ENCODE measurements at regions not wholly inside any gene's neighbourhood (a gene's known extent, or its start where the extent isn't known, plus 50 kb on each side); places are given as distances from the start of the nearest gene placed in this dataset.

DNA sequence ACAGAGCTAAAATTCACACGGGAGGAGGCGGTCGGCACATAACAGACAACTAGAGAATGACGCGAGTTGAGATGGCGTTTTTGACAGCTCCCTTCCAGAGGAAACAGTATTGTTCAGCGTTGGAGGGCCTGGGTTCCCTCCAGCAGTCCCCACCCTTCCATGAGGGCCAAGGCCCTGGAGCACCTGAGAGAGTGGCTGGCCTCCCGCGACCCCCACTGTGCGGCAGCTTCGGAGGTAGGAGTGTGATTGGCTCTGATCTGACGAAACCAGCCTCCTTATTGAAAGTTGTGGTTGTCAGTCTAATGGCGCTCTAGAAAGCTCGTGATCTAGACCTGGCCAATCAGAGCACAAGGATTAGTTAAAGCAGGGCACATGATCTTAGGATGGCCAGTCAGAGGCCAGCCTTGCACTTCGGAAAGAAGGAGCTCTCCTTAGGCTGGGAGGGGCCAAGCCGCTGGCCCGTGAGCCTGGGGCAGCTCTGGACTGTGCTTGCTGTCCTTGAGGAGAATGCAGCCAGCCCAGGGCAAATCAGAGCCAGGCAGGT lies 104.5 kb upstream of the CELF4 start:
- Histone ChIP-seq H3K36me3 (no peaks in the 10 kb centered on the region), H3K27ac (no peak overlapping the region), H3K9me3 (peaks cover 0 to 4% (median 0%) of the 10 kb centered on the region in 4 donors), H3K27me3 (no peaks in the 10 kb centered on the region), H3K4me1 (no peaks in the 10 kb centered on the region), H3K4me3 (no peak overlapping the region)
- TF ChIP-seq, protein P1, sequence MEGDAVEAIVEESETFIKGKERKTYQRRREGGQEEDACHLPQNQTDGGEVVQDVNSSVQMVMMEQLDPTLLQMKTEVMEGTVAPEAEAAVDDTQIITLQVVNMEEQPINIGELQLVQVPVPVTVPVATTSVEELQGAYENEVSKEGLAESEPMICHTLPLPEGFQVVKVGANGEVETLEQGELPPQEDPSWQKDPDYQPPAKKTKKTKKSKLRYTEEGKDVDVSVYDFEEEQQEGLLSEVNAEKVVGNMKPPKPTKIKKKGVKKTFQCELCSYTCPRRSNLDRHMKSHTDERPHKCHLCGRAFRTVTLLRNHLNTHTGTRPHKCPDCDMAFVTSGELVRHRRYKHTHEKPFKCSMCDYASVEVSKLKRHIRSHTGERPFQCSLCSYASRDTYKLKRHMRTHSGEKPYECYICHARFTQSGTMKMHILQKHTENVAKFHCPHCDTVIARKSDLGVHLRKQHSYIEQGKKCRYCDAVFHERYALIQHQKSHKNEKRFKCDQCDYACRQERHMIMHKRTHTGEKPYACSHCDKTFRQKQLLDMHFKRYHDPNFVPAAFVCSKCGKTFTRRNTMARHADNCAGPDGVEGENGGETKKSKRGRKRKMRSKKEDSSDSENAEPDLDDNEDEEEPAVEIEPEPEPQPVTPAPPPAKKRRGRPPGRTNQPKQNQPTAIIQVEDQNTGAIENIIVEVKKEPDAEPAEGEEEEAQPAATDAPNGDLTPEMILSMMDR (IDR thresholded peaks at IDR 0.05), result no peak
- TF ChIP-seq POLR2AphosphoS5 (IDR thresholded peaks at IDR 0.05) (no peak), POLR2A (IDR thresholded peaks at IDR 0.05) (no peak), EP300 (IDR thresholded peaks at IDR 0.05) (no peak)
- DNase-seq, result peak; percentile 18
- WGBS, 2 donors, result 93 to 95% methylated on average over 17 of the region's 17 CpGs
- intact Hi-C loops (cut with DNase I), result no loop called here

DNA sequence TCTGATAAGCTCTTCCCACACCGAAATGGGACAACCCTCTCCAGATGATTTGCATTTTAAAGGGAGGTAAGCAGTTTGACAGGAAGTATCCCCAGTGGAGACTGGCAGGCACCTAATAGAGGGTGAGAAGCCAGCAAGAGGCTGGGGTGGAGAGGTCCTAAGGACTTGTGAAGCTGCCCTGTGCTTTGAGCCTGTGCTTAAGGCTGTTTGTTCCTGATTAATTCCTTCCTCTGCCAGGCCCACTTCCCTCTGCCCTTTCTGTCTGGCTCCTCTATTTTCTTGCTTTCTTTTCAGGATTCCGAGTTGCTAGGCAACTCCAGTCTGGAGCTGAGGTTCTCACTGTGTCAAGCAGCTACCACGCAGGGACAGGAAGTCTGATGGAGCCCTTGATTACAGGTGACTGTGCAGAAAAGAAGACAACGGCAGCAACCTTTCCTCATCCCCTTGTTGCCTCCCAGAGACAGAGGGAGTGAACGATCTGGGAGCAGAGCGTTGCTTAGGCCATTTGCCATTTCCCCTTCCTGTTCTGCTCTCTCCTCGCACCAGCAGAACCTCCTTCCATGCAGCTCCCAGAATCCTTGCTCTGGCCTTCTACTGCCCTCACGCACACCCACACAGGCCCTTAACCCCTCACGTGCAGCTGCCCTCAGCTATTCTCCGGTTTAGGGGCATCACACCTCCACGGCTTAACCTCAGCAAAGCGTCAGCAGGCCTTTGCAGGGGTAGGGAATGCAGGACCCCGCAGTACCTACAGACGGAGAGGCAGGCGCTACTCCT lies 103.6 kb upstream of the CELF4 start:
- 68 to 73% methylated on average over 15 of the region's 15 CpGs for WGBS, 2 donors

DNA sequence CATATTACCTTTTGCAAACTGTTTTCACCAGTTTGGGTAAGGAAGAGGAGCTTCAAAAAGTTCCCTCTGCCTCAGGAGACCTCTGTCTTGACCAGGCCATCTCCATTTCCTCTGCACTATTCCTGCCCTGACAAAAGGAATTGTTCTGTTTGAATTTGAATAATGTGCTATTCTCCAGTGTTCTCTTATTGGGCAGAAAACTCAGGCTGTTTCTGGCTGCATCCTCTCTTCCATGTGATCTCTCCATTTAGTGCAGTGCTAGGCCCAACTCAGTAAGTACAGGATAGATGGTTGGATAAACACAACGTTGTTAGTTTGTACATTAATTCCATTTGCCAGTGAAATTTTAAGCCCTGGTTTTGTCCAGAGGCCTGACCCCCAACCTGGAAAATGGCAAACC lies 102.2 kb upstream of the CELF4 start:
- 66 to 68% methylated on average over 1 of the region's 1 CpG for WGBS, 2 donors
- Histone ChIP-seq H3K9me3 (peaks cover 0 to 4% (median 0%) of the 10 kb centered on the region in 4 donors), H3K36me3 (no peaks in the 10 kb centered on the region), H3K27me3 (no peaks in the 10 kb centered on the region), H3K27ac (no peak overlapping the region), H3K4me1 (no peaks in the 10 kb centered on the region), H3K4me3 (no peak overlapping the region)
- TF ChIP-seq, protein P1 (IDR thresholded peaks at IDR 0.05), result no peak
- TF ChIP-seq POLR2A (IDR thresholded peaks at IDR 0.05) (no peak), POLR2AphosphoS5 (IDR thresholded peaks at IDR 0.05) (no peak)
- no peak for DNase-seq
- intact Hi-C loops (cut with DNase I), result no loop called here

More for the DNA sequence above, 103.6 kb upstream of the CELF4 start:
- intact Hi-C loops (cut with DNase I), result no loop called here
- H3K9me3 ChIP-seq, result peaks cover 0 to 4% (median 0%) of the 10 kb centered on the region in 4 donors
- no peaks in the 10 kb centered on the region for H3K36me3 ChIP-seq
- TF ChIP-seq POLR2A (IDR thresholded peaks at IDR 0.05) (no peak), EP300 (IDR thresholded peaks at IDR 0.05) (no peak), POLR2AphosphoS5 (IDR thresholded peaks at IDR 0.05) (no peak)
- TF ChIP-seq, protein P1 (IDR thresholded peaks at IDR 0.05), result no peak
- DNase-seq, result peak; percentile 42
- H3K27me3 ChIP-seq, result no peaks in the 10 kb centered on the region
- no peak overlapping the region for H3K27ac ChIP-seq
- no peaks in the 10 kb centered on the region for H3K4me1 ChIP-seq
- no peak overlapping the region for H3K4me3 ChIP-seq

DNA sequence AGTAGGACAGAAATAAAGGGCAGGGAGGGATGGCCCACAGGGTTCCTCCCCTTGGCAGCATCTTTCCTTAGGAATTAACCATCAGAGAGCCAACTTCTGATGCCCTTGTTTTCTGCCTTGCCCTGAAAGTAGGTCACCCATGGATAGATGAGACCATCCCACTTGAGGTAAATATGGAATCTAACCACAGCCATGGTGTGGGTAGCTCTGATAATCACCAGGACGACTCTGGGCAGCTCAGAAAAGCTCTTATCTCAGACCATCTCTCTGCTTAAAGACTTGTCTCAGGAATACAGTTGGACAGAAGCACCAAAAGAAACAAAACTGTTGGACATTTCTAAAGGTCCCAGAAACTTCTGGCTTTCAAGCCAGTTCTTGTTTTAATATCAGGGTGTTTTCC lies 101.4 kb upstream of the CELF4 start:
- Histone ChIP-seq H3K9me3 (peaks cover 0 to 4% (median 0%) of the 10 kb centered on the region in 4 donors), H3K4me3 (no peak overlapping the region), H3K4me1 (no peaks in the 10 kb centered on the region), H3K27me3 (no peaks in the 10 kb centered on the region), H3K36me3 (no peaks in the 10 kb centered on the region), H3K27ac (no peak overlapping the region)
- DNase-seq, result no peak
- intact Hi-C loops (cut with DNase I), result no loop called here
- TF ChIP-seq, protein P1 (IDR thresholded peaks at IDR 0.05), result no peak
- TF ChIP-seq POLR2A (IDR thresholded peaks at IDR 0.05), result no peak
- no peak for TF ChIP-seq POLR2AphosphoS5 (IDR thresholded peaks at IDR 0.05)
- no peak for TF ChIP-seq EP300 (IDR thresholded peaks at IDR 0.05)
- WGBS, 2 donors, result 11 to 36% methylated on average over 1 of the region's 1 CpG

All from sigmoid colon (tissue), 6 donors.